Common myeloid progenitor, CD34-positive (primary cell): ENCODE measurements at regions not wholly inside any gene's neighbourhood (a gene's known extent, or its start where the extent isn't known, plus 50 kb on each side); places are given as distances from the start of the nearest gene placed in this dataset.
"Not testable (repeated sequence)": the region's sequence is repeated elsewhere in the genome, so short reads cannot be mapped to it uniquely, and the experiment has no call there.

ENCODE experiments used
- CTCF ChIA-PET: fragments of 350-600 bp; sonication (Branson Sonifier 250); formaldehyde crosslinking; loops from one replicate; lab custom pipeline; 2021; ENCODE audit warnings: antibody characterized with exemption; lab: Charles Lee
- POLR2A ChIA-PET: fragments of 350-600 bp; sonication (Branson Sonifier 250); formaldehyde crosslinking; loops from one replicate; lab custom pipeline; 2021; ENCODE audit warnings: antibody characterized with exemption; lab: Charles Lee
- DNase-seq, 3 donors: peaks; one replicate each; pipeline versions ENCODE4 v3.0.0 to v3.0.0-alpha.2; 2013
- H3K27ac ChIP-seq, 2 experiments: 1 replicate in 1 of 2; 2 replicates in 1 of 2; pipeline ENCODE4 v1.7.0; 2013; ENCODE audit warnings: inconsistent platforms in 2 of 2, low read length in 2 of 2, mild to moderate bottlenecking in 2 of 2, low read depth in 1 of 2, moderate library complexity in 1 of 2; ENCODE audit not compliant: severe bottlenecking in 2 of 2, insufficient read depth in 1 of 2, poor library complexity in 1 of 2
- H3K27me3 ChIP-seq, 5 experiments: replicated peaks in 2 of 5; 1 replicate in 3 of 5; 2 replicates in 2 of 5; pipeline versions ENCODE4 v1.6.1 to v1.7.0; 2013; ENCODE audit warnings: low read length in 4 of 5, mild to moderate bottlenecking in 2 of 5, moderate library complexity in 2 of 5, inconsistent platforms in 1 of 5; ENCODE audit not compliant: insufficient read depth in 5 of 5, control insufficient read depth in 4 of 5
- H3K36me3 ChIP-seq, 4 experiments: 1 replicate in 2 of 4; 2 replicates in 2 of 4; pipeline versions ENCODE4 v1.6.1 to v1.7.0; 2013; ENCODE audit warnings: low read length in 3 of 4, control low read depth in 1 of 4, mild to moderate bottlenecking in 1 of 4; ENCODE audit not compliant: control insufficient read depth in 4 of 4, insufficient read depth in 4 of 4
- H3K4me1 ChIP-seq, 4 experiments: 1 replicate in 3 of 4; 2 replicates in 1 of 4; pipeline versions ENCODE4 v1.6.1 to v1.7.1; 2013; ENCODE audit warnings: low read length in 3 of 4, mild to moderate bottlenecking in 3 of 4, control low read depth in 1 of 4, inconsistent platforms in 1 of 4, moderate library complexity in 1 of 4; ENCODE audit not compliant: control insufficient read depth in 4 of 4, insufficient read depth in 4 of 4; ENCODE audit errors: control extremely low read depth in 1 of 4
- H3K4me3 ChIP-seq, 7 experiments: 1 replicate in 4 of 7; 2 replicates in 3 of 7; pipeline versions ENCODE4 v1.5.1 to v1.7.0; 2013; ENCODE audit warnings: mild to moderate bottlenecking in 7 of 7, low read length in 6 of 7, moderate library complexity in 6 of 7, inconsistent platforms in 2 of 7, low read depth in 2 of 7, control low read depth in 1 of 7; ENCODE audit not compliant: insufficient read depth in 4 of 7, control insufficient read depth in 1 of 7; ENCODE audit errors: extremely low read depth in 1 of 7
- H3K9me3 ChIP-seq, 5 experiments: 1 replicate in 4 of 5; 2 replicates in 1 of 5; pipeline versions ENCODE4 v1.6.1 to v1.7.1; 2013; ENCODE audit warnings: low read length in 4 of 5, mild to moderate bottlenecking in 2 of 5, inconsistent platforms in 1 of 5, low read depth in 1 of 5, moderate library complexity in 1 of 5; ENCODE audit not compliant: control insufficient read depth in 4 of 5, insufficient read depth in 2 of 5; ENCODE audit errors: control extremely low read depth in 1 of 5
- WGBS: methylation state at CpG from one replicate; pipeline ENCODE4 v1.1.5; 2013; ENCODE audit not compliant: insufficient coverage; 5-methylcytosine and 5-hydroxymethylcytosine counted together

DNA sequence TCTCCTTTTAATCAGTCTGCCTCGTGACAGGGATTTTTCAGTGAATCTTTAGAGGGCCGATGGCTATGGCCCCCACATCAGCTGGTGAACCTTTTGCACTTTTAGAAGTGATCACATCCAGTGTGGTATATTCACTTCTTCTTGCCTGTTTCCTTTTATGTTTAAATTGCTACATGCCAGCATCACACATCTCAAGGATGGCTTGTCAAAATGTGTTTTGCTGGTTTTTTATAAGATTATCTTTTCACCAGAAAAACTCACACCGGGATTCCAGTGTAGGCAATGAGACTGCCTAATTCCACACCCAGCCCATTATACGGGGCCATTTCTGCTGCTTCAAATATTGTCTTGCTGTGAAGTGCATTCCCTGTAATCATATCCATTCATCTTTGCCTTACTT is 1151.7 kb upstream of the ADGRL4 start:
- ChIA-PET POLR2A (no interaction called here), CTCF (no interaction called here)
- no peak overlapping the region for H3K27ac ChIP-seq
- H3K9me3 ChIP-seq: no peaks in the 10 kb centered on the region
- no peaks in the 10 kb centered on the region for H3K27me3 ChIP-seq
- no peak overlapping the region for H3K4me3 ChIP-seq
- no peak for DNase-seq
- 100% methylated on average over 4 of the region's 4 CpGs for WGBS
- no peaks in the 10 kb centered on the region for H3K4me1 ChIP-seq
- no peaks in the 10 kb centered on the region for H3K36me3 ChIP-seq

DNA sequence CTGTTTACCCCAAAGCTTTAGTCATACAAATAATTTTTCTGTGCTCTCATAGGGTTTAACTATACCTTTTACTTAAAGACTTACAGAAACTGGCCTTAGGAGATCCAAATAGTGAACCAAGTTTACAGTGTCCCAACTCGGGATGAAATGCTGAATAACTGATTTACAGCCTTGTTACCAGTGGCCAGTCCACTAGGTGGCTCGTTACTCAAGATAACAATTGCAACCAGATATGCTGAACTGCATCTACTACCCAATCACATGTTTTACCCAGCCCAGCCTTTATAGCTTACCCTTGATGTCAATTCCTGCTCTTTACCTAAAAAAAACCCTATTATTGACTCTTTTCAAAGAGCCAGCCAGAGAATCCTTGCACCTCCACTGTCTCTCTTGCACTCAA is 1148.8 kb upstream of the ADGRL4 start:
- Histone ChIP-seq H3K4me1 (no peaks in the 10 kb centered on the region), H3K9me3 (no peaks in the 10 kb centered on the region), H3K27me3 (no peaks in the 10 kb centered on the region), H3K4me3 (no peak overlapping the region), H3K27ac (no peak overlapping the region), H3K36me3 (no peaks in the 10 kb centered on the region)
- no peak for DNase-seq
- 56% methylated on average over 2 of the region's 2 CpGs for WGBS
- CTCF ChIA-PET: no interaction called here
- POLR2A ChIA-PET: no interaction called here

DNA sequence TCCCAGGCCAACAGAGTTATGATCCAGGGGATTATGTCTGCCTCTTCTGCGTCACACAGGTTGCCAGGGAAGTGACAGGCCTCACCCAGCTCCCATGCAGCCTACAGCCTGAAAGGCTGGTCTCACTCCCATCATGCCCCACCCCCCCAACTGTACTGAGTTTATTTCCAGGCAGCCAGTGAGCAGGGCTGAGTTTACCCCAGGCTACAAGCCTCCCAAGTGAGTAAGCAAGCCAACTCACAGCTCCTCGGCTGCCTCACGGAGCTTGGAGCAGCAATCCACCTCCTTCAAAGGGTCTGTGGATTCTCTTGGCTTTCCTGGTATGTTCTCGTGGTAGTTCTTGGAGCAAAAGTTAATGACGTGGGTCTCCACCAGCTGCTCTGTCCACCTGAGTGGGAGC is 1147.6 kb upstream of the ADGRL4 start:
- H3K9me3 ChIP-seq: no peaks in the 10 kb centered on the region
- H3K4me1 ChIP-seq: no peaks in the 10 kb centered on the region
- ChIA-PET CTCF (no interaction called here), POLR2A (no interaction called here)
- no peak overlapping the region for H3K27ac ChIP-seq
- WGBS: 96% methylated on average over 5 of the region's 5 CpGs
- H3K4me3 ChIP-seq: no peak overlapping the region
- DNase-seq: no peak
- H3K27me3 ChIP-seq: no peaks in the 10 kb centered on the region
- H3K36me3 ChIP-seq: no peaks in the 10 kb centered on the region

DNA sequence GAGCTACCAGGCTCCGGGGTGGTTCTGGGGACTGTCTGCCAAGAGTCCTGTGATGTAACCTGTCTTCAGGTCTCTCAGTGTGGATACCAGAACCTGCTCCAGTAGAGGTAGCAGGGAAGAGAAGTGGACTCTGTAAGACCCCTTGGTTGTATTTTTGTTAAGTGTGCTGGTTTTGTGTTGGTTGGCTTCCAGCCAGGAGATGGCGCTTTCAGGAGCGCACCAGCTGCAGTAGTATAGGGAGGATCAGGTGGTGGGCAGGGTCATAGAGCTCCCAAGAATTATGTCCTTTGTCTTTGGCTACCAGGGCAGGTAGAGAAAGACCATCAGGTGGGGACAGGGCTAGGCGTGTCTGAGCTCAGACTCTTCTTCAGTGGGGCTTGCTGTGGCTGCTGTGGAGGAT is 1147.2 kb upstream of the ADGRL4 start:
- no peak for DNase-seq
- no peaks in the 10 kb centered on the region for H3K36me3 ChIP-seq
- CTCF ChIA-PET: no interaction called here
- POLR2A ChIA-PET: no interaction called here
- no peak overlapping the region for H3K4me3 ChIP-seq
- peaks cover 0 to 1% (median 0%) of the 10 kb centered on the region in 5 experiments for H3K9me3 ChIP-seq
- no peaks in the 10 kb centered on the region for H3K27me3 ChIP-seq
- H3K27ac ChIP-seq: no peak overlapping the region
- WGBS: 95% methylated on average over 4 of the region's 4 CpGs
- H3K4me1 ChIP-seq: no peaks in the 10 kb centered on the region

DNA sequence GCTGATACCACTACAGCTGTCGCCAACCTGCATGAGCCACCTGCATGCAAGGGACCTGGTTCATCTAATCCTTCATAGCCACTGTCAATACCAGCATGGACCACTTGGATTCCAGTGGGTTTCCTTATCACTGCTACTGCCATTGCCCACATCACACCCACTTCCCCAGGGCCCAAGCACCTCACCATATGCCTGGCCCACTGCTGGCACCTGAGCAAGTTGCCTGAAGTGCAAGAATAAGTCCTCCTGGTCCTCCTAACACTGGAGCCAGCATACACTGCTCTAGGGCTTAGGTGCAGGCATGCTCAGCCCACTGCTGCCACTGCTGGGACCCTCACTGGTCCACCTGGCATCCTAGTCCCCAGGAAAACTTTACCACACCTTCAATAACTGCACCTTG is 1136.8 kb upstream of the ADGRL4 start:
- no peaks in the 10 kb centered on the region for H3K4me1 ChIP-seq
- no peak for DNase-seq
- no peaks in the 10 kb centered on the region for H3K27me3 ChIP-seq
- no peaks in the 10 kb centered on the region for H3K36me3 ChIP-seq
- CTCF ChIA-PET: no interaction called here
- no peak overlapping the region for H3K27ac ChIP-seq
- no peak overlapping the region for H3K4me3 ChIP-seq
- H3K9me3 ChIP-seq: peaks cover 2 to 6% (median 3%) of the 10 kb centered on the region in 5 experiments
- WGBS: no CpG with 5 or more reads among the region's 1 CpG
- POLR2A ChIA-PET: no interaction called here

DNA sequence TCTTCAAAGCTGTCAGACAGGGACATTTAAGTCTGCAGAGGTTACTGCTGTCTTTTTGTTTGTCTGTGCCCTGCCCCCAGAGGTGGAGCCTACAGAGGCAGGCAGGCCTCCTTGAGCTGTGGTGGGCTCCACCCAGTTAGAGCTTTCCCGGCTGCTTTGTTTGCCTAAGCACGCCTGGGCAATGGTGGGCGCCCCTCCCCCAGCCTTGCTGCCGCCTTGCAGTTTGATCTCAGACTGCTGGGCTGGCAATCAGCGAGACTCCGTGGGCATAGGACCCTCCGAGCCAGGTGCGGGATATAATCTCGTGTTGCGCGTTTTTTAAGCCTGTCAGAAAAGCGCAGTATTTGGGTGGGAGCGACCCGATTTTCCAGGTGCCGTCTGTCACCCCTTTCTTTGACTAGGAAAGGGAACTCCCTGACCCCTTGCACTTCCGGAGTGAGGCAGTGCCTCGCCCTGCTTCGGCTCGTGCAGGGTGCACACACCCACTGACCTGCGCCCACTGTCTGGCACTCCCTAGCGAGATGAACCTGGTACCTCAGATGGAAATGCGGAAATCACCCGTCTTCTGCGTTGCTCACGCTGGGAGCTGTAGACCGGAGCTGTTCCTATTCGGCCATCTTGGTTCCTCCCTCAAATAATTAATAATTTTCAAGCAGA is 1131.5 kb upstream of the ADGRL4 start:
- H3K27ac ChIP-seq, DNase-seq, H3K4me3 ChIP-seq, POLR2A ChIA-PET, H3K9me3 ChIP-seq, H3K36me3 ChIP-seq, H3K27me3 ChIP-seq, CTCF ChIA-PET, H3K4me1 ChIP-seq: not testable (repeated sequence)
- WGBS: 89% methylated on average over 21 of the region's 27 CpGs

DNA sequence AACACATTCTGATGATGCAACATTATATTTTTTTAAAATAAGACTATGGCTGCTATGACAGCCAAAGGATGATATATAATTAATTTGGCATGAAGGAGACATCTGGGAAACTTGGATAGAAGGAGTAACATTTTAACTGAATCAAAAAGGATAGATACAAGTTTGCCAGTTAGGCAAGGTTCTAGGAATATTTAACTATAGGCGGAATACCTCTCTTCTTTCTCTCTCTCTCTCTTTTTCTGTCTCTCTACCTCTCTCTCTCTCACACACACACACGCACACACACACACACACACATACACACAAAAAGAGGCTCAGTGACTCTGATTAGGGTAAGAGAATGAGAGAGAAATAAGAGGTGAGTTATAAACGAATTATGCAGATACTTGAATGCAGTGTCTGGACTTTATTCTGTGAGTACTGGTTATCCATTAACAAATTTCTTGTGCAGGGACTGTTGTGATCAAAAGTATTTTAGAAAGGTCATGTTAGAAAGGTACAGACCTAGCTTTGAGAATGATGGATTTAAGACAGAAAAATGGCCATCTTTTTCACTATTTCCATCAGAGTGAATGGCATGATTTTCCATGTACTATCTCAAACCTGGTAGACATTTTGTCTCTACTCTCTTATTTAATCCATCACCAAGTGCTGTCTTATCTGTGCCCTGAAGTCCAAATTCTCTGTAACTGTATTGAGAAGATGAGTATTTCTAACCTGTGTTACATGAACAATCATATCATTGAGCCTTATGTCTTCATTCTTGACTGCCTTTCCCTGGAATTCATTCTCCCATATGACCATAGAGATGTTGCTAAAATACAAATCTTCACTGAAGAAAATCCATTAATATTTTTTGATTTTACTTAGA is 1106.9 kb upstream of the ADGRL4 start:
- Histone ChIP-seq H3K4me1 (no peaks in the 10 kb centered on the region), H3K4me3 (no peak overlapping the region)

More for the DNA sequence above, 1106.9 kb upstream of the ADGRL4 start:
- WGBS: 100% methylated on average over 1 of the region's 3 CpGs
- CTCF ChIA-PET: no interaction called here
- Histone ChIP-seq H3K27me3 (no peaks in the 10 kb centered on the region), H3K9me3 (peaks cover 0 to 17% (median 2%) of the 10 kb centered on the region in 5 experiments), H3K27ac (no peak overlapping the region), H3K36me3 (no peaks in the 10 kb centered on the region)
- POLR2A ChIA-PET: no interaction called here
- DNase-seq: no peak
